ENCODE measurements at regions not wholly inside any gene's neighbourhood (a gene's known extent, or its start where the extent isn't known, plus 50 kb on each side); places are given as distances from the start of the nearest gene placed in this dataset.
"Not testable (repeated sequence)": the region's sequence is repeated elsewhere in the genome, so short reads cannot be mapped to it uniquely, and the experiment has no call there.

GRCh38 chr11:38155856-38156255 is 1557.8 kb upstream of the RAG2 start:
- H3K4me1 ChIP-seq (ENCODE audit: control insufficient read depth, insufficient read depth, low read length), result no peaks in the 10 kb centered on the region
- WGBS, result 80% methylated on average over 1 of the region's 1 CpG
- intact Hi-C loops (cut with DNase I), result no loop called here

GRCh38 chr11:38153985-38154384 is 1555.9 kb upstream of the RAG2 start:
- intact Hi-C loops (cut with DNase I), result no loop called here
- DNase-seq, result no peak
- ATAC-seq, result no peak
- Histone ChIP-seq H3K4me1 (ENCODE audit: control insufficient read depth, insufficient read depth, low read length) (no peaks in the 10 kb centered on the region), H3K27ac (ENCODE audit: low read length) (no peak overlapping the region), H3K4me3 (ENCODE audit: low read length) (no peak overlapping the region), H3K9me3 (ENCODE audit: control insufficient read depth, low read length) (no peaks in the 10 kb centered on the region), H3K27me3 (ENCODE audit: control insufficient read depth, insufficient read depth) (no peaks in the 10 kb centered on the region)
- 70% methylated on average over 1 of the region's 1 CpG for WGBS

More at GRCh38 chr11:38155856-38156255, 1557.8 kb upstream of the RAG2 start:
- ATAC-seq (no peak), DNase-seq (no peak)
- Histone ChIP-seq H3K9me3 (ENCODE audit: control insufficient read depth, low read length) (no peaks in the 10 kb centered on the region), H3K27ac (ENCODE audit: low read length) (no peak overlapping the region), H3K27me3 (ENCODE audit: control insufficient read depth, insufficient read depth) (no peaks in the 10 kb centered on the region), H3K4me3 (ENCODE audit: low read length) (no peak overlapping the region)

GRCh38 chr11:38143852-38144251 is 1545.8 kb upstream of the RAG2 start:
- ATAC-seq (no peak), DNase-seq (no peak)
- WGBS, result 79% methylated on average over 3 of the region's 3 CpGs
- H3K4me1 ChIP-seq (ENCODE audit: control insufficient read depth, insufficient read depth, low read length), result no peaks in the 10 kb centered on the region
- no peaks in the 10 kb centered on the region for H3K9me3 ChIP-seq (ENCODE audit: control insufficient read depth, low read length)
- H3K27ac ChIP-seq (ENCODE audit: low read length), result no peak overlapping the region
- H3K4me3 ChIP-seq (ENCODE audit: low read length), result no peak overlapping the region
- no peaks in the 10 kb centered on the region for H3K27me3 ChIP-seq (ENCODE audit: control insufficient read depth, insufficient read depth)
- intact Hi-C loops (cut with DNase I), result no loop called here

- no peaks in the 10 kb centered on the region for H3K4me1 ChIP-seq (ENCODE audit: control insufficient read depth, insufficient read depth, low read length)
- DNase-seq (no peak), ATAC-seq (no peak)
- peaks cover 4% of the 10 kb centered on the region for H3K9me3 ChIP-seq (ENCODE audit: control insufficient read depth, low read length)
- no peak overlapping the region for H3K27ac ChIP-seq (ENCODE audit: low read length)
- 87% methylated on average over 2 of the region's 2 CpGs for WGBS
- no peaks in the 10 kb centered on the region for H3K27me3 ChIP-seq (ENCODE audit: control insufficient read depth, insufficient read depth)
- intact Hi-C loops (cut with DNase I), result no loop called here
- H3K4me3 ChIP-seq (ENCODE audit: low read length), result no peak overlapping the region
Observed at GRCh38 chr11:38138972-38139371, 1540.9 kb upstream of the RAG2 start.

GRCh38 chr11:38136887-38137286 is 1538.9 kb upstream of the RAG2 start:
- DNase-seq (no peak), ATAC-seq (no peak)
- intact Hi-C loops (cut with DNase I), result no loop called here
- Histone ChIP-seq H3K27me3 (ENCODE audit: control insufficient read depth, insufficient read depth) (no peaks in the 10 kb centered on the region), H3K4me1 (ENCODE audit: control insufficient read depth, insufficient read depth, low read length) (no peaks in the 10 kb centered on the region), H3K27ac (ENCODE audit: low read length) (no peak overlapping the region), H3K4me3 (ENCODE audit: low read length) (no peak overlapping the region), H3K9me3 (ENCODE audit: control insufficient read depth, low read length) (peaks cover 4% of the 10 kb centered on the region)
- 90% methylated on average over 6 of the region's 6 CpGs for WGBS

- 49% methylated on average over 1 of the region's 1 CpG for WGBS
- no peaks in the 10 kb centered on the region for H3K4me1 ChIP-seq (ENCODE audit: control insufficient read depth, insufficient read depth, low read length)
- no peaks in the 10 kb centered on the region for H3K27me3 ChIP-seq (ENCODE audit: control insufficient read depth, insufficient read depth)
- ATAC-seq (no peak), DNase-seq (no peak)
- H3K4me3 ChIP-seq (ENCODE audit: low read length), result no peak overlapping the region
- intact Hi-C loops (cut with DNase I), result no loop called here
- H3K9me3 ChIP-seq (ENCODE audit: control insufficient read depth, low read length), result no peaks in the 10 kb centered on the region
- H3K27ac ChIP-seq (ENCODE audit: low read length), result no peak overlapping the region
Observed at GRCh38 chr11:38131535-38131934, 1533.5 kb upstream of the RAG2 start.

GRCh38 chr11:38130976-38131375 is 1532.9 kb upstream of the RAG2 start:
- DNase-seq (no peak), ATAC-seq (no peak)
- Histone ChIP-seq H3K9me3 (ENCODE audit: control insufficient read depth, low read length) (no peaks in the 10 kb centered on the region), H3K27ac (ENCODE audit: low read length) (no peak overlapping the region), H3K4me3 (ENCODE audit: low read length) (no peak overlapping the region), H3K27me3 (ENCODE audit: control insufficient read depth, insufficient read depth) (no peaks in the 10 kb centered on the region), H3K4me1 (ENCODE audit: control insufficient read depth, insufficient read depth, low read length) (no peaks in the 10 kb centered on the region)
- 32% methylated on average over 3 of the region's 3 CpGs for WGBS
- intact Hi-C loops (cut with DNase I), result no loop called here

- H3K4me1 ChIP-seq (ENCODE audit: control insufficient read depth, insufficient read depth, low read length), result no peaks in the 10 kb centered on the region
- intact Hi-C loops (cut with DNase I), result no loop called here
- no peak for ATAC-seq
- no peak overlapping the region for H3K27ac ChIP-seq (ENCODE audit: low read length)
- H3K27me3 ChIP-seq (ENCODE audit: control insufficient read depth, insufficient read depth), result no peaks in the 10 kb centered on the region
- DNase-seq, result no peak
- H3K9me3 ChIP-seq (ENCODE audit: control insufficient read depth, low read length), result no peaks in the 10 kb centered on the region
- no peak overlapping the region for H3K4me3 ChIP-seq (ENCODE audit: low read length)
Observed at GRCh38 chr11:38130514-38130913, 1532.5 kb upstream of the RAG2 start.

GRCh38 chr11:38123673-38124072 is 1525.6 kb upstream of the RAG2 start:
- no peaks in the 10 kb centered on the region for H3K9me3 ChIP-seq (ENCODE audit: control insufficient read depth, low read length)
- H3K4me1 ChIP-seq (ENCODE audit: control insufficient read depth, insufficient read depth, low read length), result no peaks in the 10 kb centered on the region
- ATAC-seq, result no peak
- WGBS, result 77% methylated on average over 9 of the region's 9 CpGs
- no peak overlapping the region for H3K27ac ChIP-seq (ENCODE audit: low read length)
- DNase-seq, result no peak
- intact Hi-C loops (cut with DNase I), result no loop called here
- H3K27me3 ChIP-seq (ENCODE audit: control insufficient read depth, insufficient read depth), result no peaks in the 10 kb centered on the region
- H3K4me3 ChIP-seq (ENCODE audit: low read length), result no peak overlapping the region

- WGBS, result 91% methylated on average over 5 of the region's 5 CpGs
- intact Hi-C loops (cut with DNase I); H3K9me3 ChIP-seq (ENCODE audit: control insufficient read depth, low read length); H3K4me1 ChIP-seq (ENCODE audit: control insufficient read depth, insufficient read depth, low read length); ATAC-seq; H3K4me3 ChIP-seq (ENCODE audit: low read length); DNase-seq; H3K27me3 ChIP-seq (ENCODE audit: control insufficient read depth, insufficient read depth); H3K27ac ChIP-seq (ENCODE audit: low read length): not testable (repeated sequence)
Observed at GRCh38 chr11:38116616-38117015, 1518.6 kb upstream of the RAG2 start.

GRCh38 chr11:38115381-38115780 is 1517.3 kb upstream of the RAG2 start:
- ATAC-seq; H3K4me3 ChIP-seq (ENCODE audit: low read length); H3K27me3 ChIP-seq (ENCODE audit: control insufficient read depth, insufficient read depth); H3K4me1 ChIP-seq (ENCODE audit: control insufficient read depth, insufficient read depth, low read length); H3K9me3 ChIP-seq (ENCODE audit: control insufficient read depth, low read length); DNase-seq; H3K27ac ChIP-seq (ENCODE audit: low read length); intact Hi-C loops (cut with DNase I): not testable (repeated sequence)
- 52% methylated on average over 3 of the region's 3 CpGs for WGBS

- no peak for ATAC-seq
- intact Hi-C loops (cut with DNase I), result no loop called here
- Histone ChIP-seq H3K4me3 (ENCODE audit: low read length) (no peak overlapping the region), H3K27me3 (ENCODE audit: control insufficient read depth, insufficient read depth) (no peaks in the 10 kb centered on the region), H3K9me3 (ENCODE audit: control insufficient read depth, low read length) (no peaks in the 10 kb centered on the region), H3K27ac (ENCODE audit: low read length) (no peak overlapping the region), H3K4me1 (ENCODE audit: control insufficient read depth, insufficient read depth, low read length) (no peaks in the 10 kb centered on the region)
- WGBS, result 80% methylated on average over 4 of the region's 4 CpGs
- no peak for DNase-seq
Observed at GRCh38 chr11:38100836-38101462, 1502.9 kb upstream of the RAG2 start.
